ENCODE measurements at regions not wholly inside any gene's neighbourhood (a gene's known extent, or its start where the extent isn't known, plus 50 kb on each side); places are given as distances from the start of the nearest gene placed in this dataset.
A peak's percentile ranks its signal among the peaks of the same experiment; 100 is the strongest.

DNA sequence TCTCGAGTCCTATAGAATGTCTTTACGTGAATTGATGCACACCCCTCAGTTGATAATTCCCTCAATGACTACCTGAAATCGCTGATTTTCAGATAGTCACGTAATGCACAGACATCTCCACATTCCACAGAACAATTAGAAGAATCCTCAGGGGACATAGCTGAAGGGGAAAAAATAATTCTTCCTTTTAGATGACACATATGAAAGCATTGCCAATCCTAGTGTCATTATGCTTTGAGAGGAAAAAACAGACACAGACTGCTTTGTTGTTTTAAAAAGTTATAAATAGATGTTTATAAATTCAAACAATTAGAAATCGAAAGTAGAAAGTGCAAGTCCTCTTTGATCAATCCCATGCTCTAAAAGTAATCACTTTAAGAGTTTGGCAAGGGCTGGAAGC lies 100.6 kb upstream of the FN1 start:
- CTCF ChIA-PET (ENCODE audit: low intra/inter-chr PET ratio, low total read pairs), result no interaction called here

DNA sequence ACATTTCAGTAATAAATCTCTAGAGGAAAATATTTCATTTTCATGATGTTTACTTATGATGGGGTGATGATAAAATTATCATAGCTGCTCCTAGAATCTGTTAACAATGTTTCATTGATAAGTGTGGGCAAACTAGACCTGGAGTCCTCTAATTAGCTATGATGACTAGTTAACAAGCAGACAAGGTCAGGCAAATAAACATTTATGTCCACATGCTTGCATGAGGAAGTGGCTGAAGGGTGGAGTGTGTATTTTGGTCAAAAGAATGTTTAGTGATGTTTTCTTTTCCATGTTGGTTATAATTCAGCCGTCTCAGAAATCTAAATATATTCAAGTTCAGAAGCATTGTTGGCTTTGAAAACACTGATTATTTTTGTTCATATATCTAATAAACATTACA lies 99.9 kb upstream of the FN1 start:
- H3K4me2 ChIP-seq (ENCODE audit: low read depth, low read length), result no peak overlapping the region
- H4K20me1 ChIP-seq (ENCODE audit: insufficient read depth, low read length), result no peaks in the 10 kb centered on the region
- ChIA-PET POLR2A (no interaction called here), CTCF (ENCODE audit: low intra/inter-chr PET ratio, low total read pairs) (no interaction called here)
- ATAC-seq, result no peak
- no TSS peak for BruUV-seq (replicated peaks)
- H3K36me3 ChIP-seq (replicated peaks in 1 of 2; ENCODE audit: control insufficient read depth in 1 of 2, insufficient read depth in 2 of 2, low read length in 2 of 2), result no peaks in the 10 kb centered on the region
- no peaks in the 10 kb centered on the region for H3K79me2 ChIP-seq (ENCODE audit: insufficient read depth, low read length)
- no peak overlapping the region for H3K9ac ChIP-seq (ENCODE audit: insufficient read depth, low read depth, low read length)
- no peak overlapping the region for H3K4me3 ChIP-seq (replicated peaks in 1 of 3; ENCODE audit: insufficient read depth in 1 of 3, low read depth in 2 of 3, low read length in 3 of 3)
- H3K27ac ChIP-seq (ENCODE audit: extremely low read length, insufficient read depth, low read length), result no peak overlapping the region
- H3K9me3 ChIP-seq (ENCODE audit: low read length), result peaks cover 9% of the 10 kb centered on the region; the same call in 1 of the 2 replicates
- intact Hi-C loops (cut with micrococcal nuclease; ENCODE audit: unreplicated experiment), result no loop called here
- no peaks in the 10 kb centered on the region for H3K27me3 ChIP-seq (ENCODE audit: control insufficient read depth in 1 of 2, insufficient read depth in 2 of 2, low read length in 2 of 2)
- DNase-seq (ENCODE audit: low spot score), result peak; percentile 48
- H2AFZ ChIP-seq (ENCODE audit: low read length), result no peak overlapping the region
- in situ Hi-C loops (cut with HindIII; ENCODE audit: extremely low pct_ligation_motif_present, low pct_unique_long_range_greater_than_20kb), result no loop called here
- no peak for FAIRE-seq
- peaks cover 32% of the 10 kb centered on the region for H3K4me1 ChIP-seq (ENCODE audit: insufficient read depth, low read length)
- WGBS (ENCODE audit: low lambda C conversion rate), result 26% methylated on average over 1 of the region's 1 CpG
- TF ChIP-seq, protein P1, sequence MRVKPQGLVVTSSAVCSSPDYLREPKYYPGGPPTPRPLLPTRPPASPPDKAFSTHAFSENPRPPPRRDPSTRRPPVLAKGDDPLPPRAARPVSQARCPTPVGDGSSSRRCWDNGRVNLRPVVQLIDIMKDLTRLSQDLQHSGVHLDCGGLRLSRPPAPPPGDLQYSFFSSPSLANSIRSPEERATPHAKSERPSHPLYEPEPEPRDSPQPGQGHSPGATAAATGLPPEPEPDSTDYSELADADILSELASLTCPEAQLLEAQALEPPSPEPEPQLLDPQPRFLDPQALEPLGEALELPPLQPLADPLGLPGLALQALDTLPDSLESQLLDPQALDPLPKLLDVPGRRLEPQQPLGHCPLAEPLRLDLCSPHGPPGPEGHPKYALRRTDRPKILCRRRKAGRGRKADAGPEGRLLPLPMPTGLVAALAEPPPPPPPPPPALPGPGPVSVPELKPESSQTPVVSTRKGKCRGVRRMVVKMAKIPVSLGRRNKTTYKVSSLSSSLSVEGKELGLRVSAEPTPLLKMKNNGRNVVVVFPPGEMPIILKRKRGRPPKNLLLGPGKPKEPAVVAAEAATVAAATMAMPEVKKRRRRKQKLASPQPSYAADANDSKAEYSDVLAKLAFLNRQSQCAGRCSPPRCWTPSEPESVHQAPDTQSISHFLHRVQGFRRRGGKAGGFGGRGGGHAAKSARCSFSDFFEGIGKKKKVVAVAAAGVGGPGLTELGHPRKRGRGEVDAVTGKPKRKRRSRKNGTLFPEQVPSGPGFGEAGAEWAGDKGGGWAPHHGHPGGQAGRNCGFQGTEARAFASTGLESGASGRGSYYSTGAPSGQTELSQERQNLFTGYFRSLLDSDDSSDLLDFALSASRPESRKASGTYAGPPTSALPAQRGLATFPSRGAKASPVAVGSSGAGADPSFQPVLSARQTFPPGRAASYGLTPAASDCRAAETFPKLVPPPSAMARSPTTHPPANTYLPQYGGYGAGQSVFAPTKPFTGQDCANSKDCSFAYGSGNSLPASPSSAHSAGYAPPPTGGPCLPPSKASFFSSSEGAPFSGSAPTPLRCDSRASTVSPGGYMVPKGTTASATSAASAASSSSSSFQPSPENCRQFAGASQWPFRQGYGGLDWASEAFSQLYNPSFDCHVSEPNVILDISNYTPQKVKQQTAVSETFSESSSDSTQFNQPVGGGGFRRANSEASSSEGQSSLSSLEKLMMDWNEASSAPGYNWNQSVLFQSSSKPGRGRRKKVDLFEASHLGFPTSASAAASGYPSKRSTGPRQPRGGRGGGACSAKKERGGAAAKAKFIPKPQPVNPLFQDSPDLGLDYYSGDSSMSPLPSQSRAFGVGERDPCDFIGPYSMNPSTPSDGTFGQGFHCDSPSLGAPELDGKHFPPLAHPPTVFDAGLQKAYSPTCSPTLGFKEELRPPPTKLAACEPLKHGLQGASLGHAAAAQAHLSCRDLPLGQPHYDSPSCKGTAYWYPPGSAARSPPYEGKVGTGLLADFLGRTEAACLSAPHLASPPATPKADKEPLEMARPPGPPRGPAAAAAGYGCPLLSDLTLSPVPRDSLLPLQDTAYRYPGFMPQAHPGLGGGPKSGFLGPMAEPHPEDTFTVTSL (CRISPR knock-in tag; IDR thresholded peaks at IDR 0.05; ENCODE audit: borderline replicate concordance), result peak; percentile 35; the same call in 1 of the 2 replicates
- TF ChIP-seq LCORL (IDR thresholded peaks at IDR 0.05) (no peak), LCORL (CRISPR knock-in tag; IDR thresholded peaks at IDR 0.05) (no peak)

More for the DNA sequence above, 100.6 kb upstream of the FN1 start:
- H4K20me1 ChIP-seq (ENCODE audit: insufficient read depth, low read length), result no peaks in the 10 kb centered on the region
- H3K27me3 ChIP-seq (ENCODE audit: control insufficient read depth in 1 of 2, insufficient read depth in 2 of 2, low read length in 2 of 2), result no peaks in the 10 kb centered on the region
- BruUV-seq (replicated peaks), result no TSS peak
- 94% methylated on average over 5 of the region's 5 CpGs for WGBS (ENCODE audit: low lambda C conversion rate)
- H2AFZ ChIP-seq (ENCODE audit: low read length), result no peak overlapping the region
- H3K79me2 ChIP-seq (ENCODE audit: insufficient read depth, low read length), result no peaks in the 10 kb centered on the region
- H3K36me3 ChIP-seq (replicated peaks in 1 of 2; ENCODE audit: control insufficient read depth in 1 of 2, insufficient read depth in 2 of 2, low read length in 2 of 2), result no peaks in the 10 kb centered on the region
- no peak overlapping the region for H3K4me2 ChIP-seq (ENCODE audit: low read depth, low read length)
- FAIRE-seq (no peak), ATAC-seq (no peak), DNase-seq (ENCODE audit: low spot score) (no peak)
- POLR2A ChIA-PET, result no interaction called here
- H3K9ac ChIP-seq (ENCODE audit: insufficient read depth, low read depth, low read length), result no peak overlapping the region
- TF ChIP-seq, protein P2, sequence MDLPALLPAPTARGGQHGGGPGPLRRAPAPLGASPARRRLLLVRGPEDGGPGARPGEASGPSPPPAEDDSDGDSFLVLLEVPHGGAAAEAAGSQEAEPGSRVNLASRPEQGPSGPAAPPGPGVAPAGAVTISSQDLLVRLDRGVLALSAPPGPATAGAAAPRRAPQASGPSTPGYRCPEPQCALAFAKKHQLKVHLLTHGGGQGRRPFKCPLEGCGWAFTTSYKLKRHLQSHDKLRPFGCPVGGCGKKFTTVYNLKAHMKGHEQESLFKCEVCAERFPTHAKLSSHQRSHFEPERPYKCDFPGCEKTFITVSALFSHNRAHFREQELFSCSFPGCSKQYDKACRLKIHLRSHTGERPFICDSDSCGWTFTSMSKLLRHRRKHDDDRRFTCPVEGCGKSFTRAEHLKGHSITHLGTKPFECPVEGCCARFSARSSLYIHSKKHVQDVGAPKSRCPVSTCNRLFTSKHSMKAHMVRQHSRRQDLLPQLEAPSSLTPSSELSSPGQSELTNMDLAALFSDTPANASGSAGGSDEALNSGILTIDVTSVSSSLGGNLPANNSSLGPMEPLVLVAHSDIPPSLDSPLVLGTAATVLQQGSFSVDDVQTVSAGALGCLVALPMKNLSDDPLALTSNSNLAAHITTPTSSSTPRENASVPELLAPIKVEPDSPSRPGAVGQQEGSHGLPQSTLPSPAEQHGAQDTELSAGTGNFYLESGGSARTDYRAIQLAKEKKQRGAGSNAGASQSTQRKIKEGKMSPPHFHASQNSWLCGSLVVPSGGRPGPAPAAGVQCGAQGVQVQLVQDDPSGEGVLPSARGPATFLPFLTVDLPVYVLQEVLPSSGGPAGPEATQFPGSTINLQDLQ (CRISPR knock-in tag; IDR thresholded peaks at IDR 0.05), result no peak
- TF ChIP-seq ZNF644 (CRISPR knock-in tag; IDR thresholded peaks at IDR 0.05; ENCODE audit: low read depth), result no peak
- no peak for TF ChIP-seq HNRNPUL1 (IDR thresholded peaks at IDR 0.05; ENCODE audit: low read depth, low read length)
- no peak overlapping the region for H3K4me3 ChIP-seq (replicated peaks in 1 of 3; ENCODE audit: insufficient read depth in 1 of 3, low read depth in 2 of 3, low read length in 3 of 3)
- intact Hi-C loops (cut with micrococcal nuclease; ENCODE audit: unreplicated experiment), result no loop called here
- peaks cover 27% of the 10 kb centered on the region for H3K4me1 ChIP-seq (ENCODE audit: insufficient read depth, low read length)
- in situ Hi-C loops (cut with HindIII; ENCODE audit: extremely low pct_ligation_motif_present, low pct_unique_long_range_greater_than_20kb), result no loop called here
- H3K9me3 ChIP-seq (ENCODE audit: low read length), result peaks cover 9% of the 10 kb centered on the region; the same call in 1 of the 2 replicates
- H3K27ac ChIP-seq (ENCODE audit: extremely low read length, insufficient read depth, low read length), result no peak overlapping the region

Data from HepG2 (cell line).